Common myeloid progenitor, CD34-positive (primary cell): ENCODE measurements at regions not wholly inside any gene's neighbourhood (a gene's known extent, or its start where the extent isn't known, plus 50 kb on each side); places are given as distances from the start of the nearest gene placed in this dataset.

ENCODE experiments used
- CTCF ChIA-PET: fragments of 350-600 bp; sonication (Branson Sonifier 250); formaldehyde crosslinking; loops from one replicate; lab custom pipeline; 2021; ENCODE audit warnings: antibody characterized with exemption; lab: Charles Lee
- POLR2A ChIA-PET: fragments of 350-600 bp; sonication (Branson Sonifier 250); formaldehyde crosslinking; loops from one replicate; lab custom pipeline; 2021; ENCODE audit warnings: antibody characterized with exemption; lab: Charles Lee
- DNase-seq, 3 donors: peaks; one replicate each; pipeline versions ENCODE4 v3.0.0 to v3.0.0-alpha.2; 2013
- H3K27ac ChIP-seq, 2 experiments: 1 replicate in 1 of 2; 2 replicates in 1 of 2; pipeline ENCODE4 v1.7.0; 2013; ENCODE audit warnings: inconsistent platforms in 2 of 2, low read length in 2 of 2, mild to moderate bottlenecking in 2 of 2, low read depth in 1 of 2, moderate library complexity in 1 of 2; ENCODE audit not compliant: severe bottlenecking in 2 of 2, insufficient read depth in 1 of 2, poor library complexity in 1 of 2
- H3K27me3 ChIP-seq, 5 experiments: replicated peaks in 2 of 5; 1 replicate in 3 of 5; 2 replicates in 2 of 5; pipeline versions ENCODE4 v1.6.1 to v1.7.0; 2013; ENCODE audit warnings: low read length in 4 of 5, mild to moderate bottlenecking in 2 of 5, moderate library complexity in 2 of 5, inconsistent platforms in 1 of 5; ENCODE audit not compliant: insufficient read depth in 5 of 5, control insufficient read depth in 4 of 5
- H3K36me3 ChIP-seq, 4 experiments: 1 replicate in 2 of 4; 2 replicates in 2 of 4; pipeline versions ENCODE4 v1.6.1 to v1.7.0; 2013; ENCODE audit warnings: low read length in 3 of 4, control low read depth in 1 of 4, mild to moderate bottlenecking in 1 of 4; ENCODE audit not compliant: control insufficient read depth in 4 of 4, insufficient read depth in 4 of 4
- H3K4me1 ChIP-seq, 4 experiments: 1 replicate in 3 of 4; 2 replicates in 1 of 4; pipeline versions ENCODE4 v1.6.1 to v1.7.1; 2013; ENCODE audit warnings: low read length in 3 of 4, mild to moderate bottlenecking in 3 of 4, control low read depth in 1 of 4, inconsistent platforms in 1 of 4, moderate library complexity in 1 of 4; ENCODE audit not compliant: control insufficient read depth in 4 of 4, insufficient read depth in 4 of 4; ENCODE audit errors: control extremely low read depth in 1 of 4
- H3K4me3 ChIP-seq, 7 experiments: 1 replicate in 4 of 7; 2 replicates in 3 of 7; pipeline versions ENCODE4 v1.5.1 to v1.7.0; 2013; ENCODE audit warnings: mild to moderate bottlenecking in 7 of 7, low read length in 6 of 7, moderate library complexity in 6 of 7, inconsistent platforms in 2 of 7, low read depth in 2 of 7, control low read depth in 1 of 7; ENCODE audit not compliant: insufficient read depth in 4 of 7, control insufficient read depth in 1 of 7; ENCODE audit errors: extremely low read depth in 1 of 7
- H3K9me3 ChIP-seq, 5 experiments: 1 replicate in 4 of 5; 2 replicates in 1 of 5; pipeline versions ENCODE4 v1.6.1 to v1.7.1; 2013; ENCODE audit warnings: low read length in 4 of 5, mild to moderate bottlenecking in 2 of 5, inconsistent platforms in 1 of 5, low read depth in 1 of 5, moderate library complexity in 1 of 5; ENCODE audit not compliant: control insufficient read depth in 4 of 5, insufficient read depth in 2 of 5; ENCODE audit errors: control extremely low read depth in 1 of 5
- WGBS: methylation state at CpG from one replicate; pipeline ENCODE4 v1.1.5; 2013; ENCODE audit not compliant: insufficient coverage; 5-methylcytosine and 5-hydroxymethylcytosine counted together

DNA sequence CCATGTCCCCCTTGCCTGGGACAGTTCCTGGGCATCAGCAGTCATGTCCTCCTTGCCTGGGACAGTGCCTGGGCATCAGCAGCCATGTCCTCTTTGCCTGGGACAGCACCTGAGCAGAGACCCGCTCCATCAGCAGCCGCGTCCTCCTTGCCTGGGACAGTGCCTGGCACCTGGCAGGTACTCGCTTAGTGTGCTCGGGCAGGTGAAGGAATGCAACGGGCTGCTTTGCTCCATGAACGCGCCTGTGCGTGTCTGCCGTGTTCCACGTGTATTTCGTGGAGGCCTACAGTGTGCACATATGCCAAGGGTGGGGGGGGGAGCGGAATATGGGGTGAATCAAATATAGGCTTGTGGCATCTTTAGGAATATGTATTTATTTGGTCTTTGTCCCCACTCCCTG lies 1490.7 kb downstream of the TBC1D22A start:
- no peak overlapping the region for H3K4me3 ChIP-seq
- no peak for DNase-seq
- peaks cover 0 to 71% (median 13%) of the 10 kb centered on the region in 5 experiments for H3K27me3 ChIP-seq
- WGBS: 97% methylated on average over 9 of the region's 13 CpGs
- ChIA-PET CTCF (no interaction called here), POLR2A (no interaction called here)
- H3K36me3 ChIP-seq: no peaks in the 10 kb centered on the region
- no peaks in the 10 kb centered on the region for H3K9me3 ChIP-seq
- peaks cover 0 to 2% (median 0%) of the 10 kb centered on the region in 4 experiments for H3K4me1 ChIP-seq
- no peak overlapping the region for H3K27ac ChIP-seq

DNA sequence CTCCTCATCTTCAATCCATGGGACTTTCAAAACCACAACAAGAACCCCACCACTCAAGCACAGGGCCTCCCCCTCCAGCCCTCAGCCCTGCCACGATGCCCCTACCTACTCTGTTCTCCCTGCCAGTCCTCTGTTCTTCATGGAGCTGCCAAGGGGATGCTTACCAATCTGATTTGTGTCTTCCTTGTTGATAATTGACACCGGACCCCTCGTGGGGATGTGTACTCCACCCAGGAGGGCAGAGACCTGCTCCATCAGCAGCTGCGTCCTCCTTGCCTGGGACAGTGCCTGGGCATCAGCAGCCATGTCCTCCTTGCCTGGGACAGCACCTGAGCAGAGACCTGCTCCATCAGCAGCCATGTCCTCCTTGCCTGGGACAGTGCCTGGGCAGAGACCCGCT lies 1489.2 kb downstream of the TBC1D22A start:
- no peaks in the 10 kb centered on the region for H3K36me3 ChIP-seq
- 89% methylated on average over 4 of the region's 5 CpGs for WGBS

DNA sequence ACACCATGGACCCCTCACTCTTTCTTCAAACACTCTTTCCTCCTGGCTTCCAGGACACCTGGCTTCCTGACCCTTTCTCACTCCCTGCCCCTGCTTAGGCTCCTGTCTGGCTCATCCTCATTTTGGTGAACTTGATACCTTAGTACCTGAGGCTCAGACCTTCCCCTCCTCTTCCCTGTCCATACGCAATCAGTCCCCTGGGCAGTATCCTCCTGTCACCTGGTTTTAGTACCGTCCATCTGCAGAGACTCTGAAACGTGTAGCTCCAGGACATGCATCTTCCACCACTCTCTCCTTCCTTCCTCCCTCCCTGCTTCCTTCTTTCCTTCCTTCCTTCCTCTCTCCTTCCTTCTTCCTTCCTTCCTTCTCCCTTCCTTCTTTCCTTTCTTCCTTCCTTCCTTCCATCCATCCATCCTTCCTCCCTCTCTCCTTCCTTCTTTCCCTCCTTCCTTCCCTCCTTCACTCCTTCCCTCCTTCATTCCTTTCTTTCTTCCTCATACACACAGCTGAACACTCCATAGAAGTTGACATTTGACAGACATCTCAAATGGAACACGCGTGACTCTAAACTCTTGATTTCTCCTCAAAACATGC lies 1488.6 kb downstream of the TBC1D22A start:
- ChIA-PET POLR2A (no interaction called here), CTCF (no interaction called here)
- Histone ChIP-seq H3K4me3 (no peak overlapping the region), H3K36me3 (no peaks in the 10 kb centered on the region), H3K4me1 (no peaks in the 10 kb centered on the region), H3K27me3 (peaks cover 0 to 66% (median 10%) of the 10 kb centered on the region in 5 experiments), H3K9me3 (no peaks in the 10 kb centered on the region), H3K27ac (no peak overlapping the region)
- 72% methylated on average over 5 of the region's 5 CpGs for WGBS
- DNase-seq: no peak

More for the DNA sequence above, 1489.2 kb downstream of the TBC1D22A start:
- Histone ChIP-seq H3K27ac (no peak overlapping the region), H3K9me3 (no peaks in the 10 kb centered on the region), H3K4me1 (no peaks in the 10 kb centered on the region), H3K27me3 (peaks cover 0 to 70% (median 10%) of the 10 kb centered on the region in 5 experiments), H3K4me3 (no peak overlapping the region)
- POLR2A ChIA-PET: no interaction called here
- DNase-seq: no peak
- CTCF ChIA-PET: no interaction called here

DNA sequence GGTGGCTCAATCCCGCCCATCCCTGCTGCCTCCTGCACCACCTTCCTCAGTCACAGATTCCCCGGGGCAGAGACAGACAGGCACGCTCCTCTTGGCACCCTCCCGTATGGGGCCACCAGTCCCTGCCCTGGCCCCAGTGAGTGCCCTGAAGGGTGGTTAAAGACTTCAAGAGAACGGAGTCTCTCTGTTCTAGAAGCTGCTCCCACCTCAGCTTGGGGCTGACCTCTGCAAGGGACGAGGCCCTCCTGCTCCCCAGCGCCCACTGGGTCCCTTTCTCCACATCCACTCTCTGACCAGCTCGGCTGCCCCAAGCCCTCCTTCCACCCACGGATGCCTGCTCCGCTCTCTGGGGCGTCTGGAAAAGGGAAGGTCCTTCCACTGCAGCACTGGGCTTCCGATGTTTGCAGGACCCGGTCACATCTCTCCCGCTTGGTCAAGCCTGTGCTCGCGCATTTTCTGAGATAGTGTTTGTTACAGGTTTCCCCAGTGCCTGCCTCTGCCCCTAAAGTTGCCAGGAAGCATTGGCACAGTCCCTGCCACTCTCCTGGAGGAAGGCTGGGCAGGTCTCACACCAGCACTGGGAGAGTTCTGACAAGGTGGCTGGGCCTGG lies 1487.9 kb downstream of the TBC1D22A start:
- CTCF ChIA-PET: no interaction called here
- WGBS: 87% methylated on average over 15 of the region's 16 CpGs
- DNase-seq: no peak

DNA sequence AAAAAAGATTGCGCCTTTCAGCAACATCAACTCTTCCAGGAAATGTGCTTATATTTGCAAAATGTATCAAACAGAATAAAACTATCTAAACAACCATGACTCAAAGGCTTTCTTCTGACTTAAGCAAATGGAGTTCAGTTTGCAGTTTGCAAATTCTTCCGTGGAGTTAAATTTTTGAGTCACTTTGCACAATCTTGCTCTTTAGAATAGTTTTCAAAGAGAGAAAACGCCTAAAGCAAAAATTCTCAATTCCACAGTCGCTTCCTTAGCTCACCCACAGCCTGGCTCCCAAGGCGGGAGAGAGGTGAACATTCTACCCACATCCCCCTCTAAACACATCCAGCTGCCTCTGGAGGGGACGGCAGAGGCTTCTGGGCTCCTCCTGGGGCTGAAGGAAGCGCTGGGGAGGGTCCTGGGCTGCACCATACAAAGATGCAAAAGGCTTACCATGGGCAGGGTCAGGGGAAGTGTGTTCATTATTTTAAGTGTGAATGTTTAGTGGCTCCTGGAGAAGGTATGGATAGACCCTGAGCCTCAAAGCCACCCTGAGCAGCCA lies 1487.3 kb downstream of the TBC1D22A start:
- WGBS: 76% methylated on average over 4 of the region's 7 CpGs
- no peaks in the 10 kb centered on the region for H3K9me3 ChIP-seq
- peaks cover 0 to 7% (median 3%) of the 10 kb centered on the region in 4 experiments for H3K4me1 ChIP-seq
- H3K27ac ChIP-seq: no peak overlapping the region
- H3K4me3 ChIP-seq: no peak overlapping the region
- ChIA-PET CTCF (no interaction called here), POLR2A (no interaction called here)
- peaks cover 0 to 65% (median 5%) of the 10 kb centered on the region in 5 experiments for H3K27me3 ChIP-seq
- DNase-seq: no peak
- H3K36me3 ChIP-seq: no peaks in the 10 kb centered on the region

More for the DNA sequence above, 1487.9 kb downstream of the TBC1D22A start:
- Histone ChIP-seq H3K27me3 (peaks cover 0 to 66% (median 10%) of the 10 kb centered on the region in 5 experiments), H3K4me3 (no peak overlapping the region), H3K36me3 (no peaks in the 10 kb centered on the region), H3K4me1 (peaks cover 0 to under 1% (median under 1%) of the 10 kb centered on the region in 4 experiments), H3K9me3 (no peaks in the 10 kb centered on the region), H3K27ac (no peak overlapping the region)
- POLR2A ChIA-PET: no interaction called here

DNA sequence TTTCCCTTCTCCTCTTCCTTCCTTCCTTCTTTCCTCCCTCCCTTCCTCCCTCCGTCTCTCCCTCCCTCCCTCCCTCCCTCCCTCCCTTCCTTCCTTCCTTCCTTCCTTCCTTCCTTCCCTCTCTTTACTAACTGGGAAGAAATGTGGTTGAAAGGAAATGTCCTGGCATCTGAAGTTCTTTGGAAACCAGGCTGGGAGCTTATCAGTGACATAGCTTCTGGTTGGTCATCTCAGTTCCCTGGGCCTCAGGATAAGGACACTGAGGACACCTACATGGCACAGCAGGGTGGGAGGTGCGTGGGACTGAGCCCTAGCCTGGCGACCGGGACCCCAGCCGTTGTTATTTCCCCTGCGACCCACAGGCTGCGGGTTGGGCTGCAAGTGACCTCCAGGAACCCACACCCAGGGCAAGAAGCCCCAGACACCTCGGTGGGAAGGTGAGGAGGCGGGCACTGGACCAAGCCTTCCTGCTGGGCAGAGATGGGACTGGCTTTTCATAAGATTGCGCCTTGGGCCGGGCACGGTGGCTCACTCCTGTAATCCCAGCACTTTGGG lies 1486.5 kb downstream of the TBC1D22A start:
- ChIA-PET POLR2A (no interaction called here), CTCF (no interaction called here)
- H3K9me3 ChIP-seq: no peaks in the 10 kb centered on the region
- peaks cover 0 to 62% (median 5%) of the 10 kb centered on the region in 5 experiments for H3K27me3 ChIP-seq
- H3K4me3 ChIP-seq: no peak overlapping the region
- WGBS: 86% methylated on average over 6 of the region's 12 CpGs
- DNase-seq: no peak
- no peak overlapping the region for H3K27ac ChIP-seq
- no peaks in the 10 kb centered on the region for H3K36me3 ChIP-seq
- peaks cover 0 to 8% (median 3%) of the 10 kb centered on the region in 4 experiments for H3K4me1 ChIP-seq

DNA sequence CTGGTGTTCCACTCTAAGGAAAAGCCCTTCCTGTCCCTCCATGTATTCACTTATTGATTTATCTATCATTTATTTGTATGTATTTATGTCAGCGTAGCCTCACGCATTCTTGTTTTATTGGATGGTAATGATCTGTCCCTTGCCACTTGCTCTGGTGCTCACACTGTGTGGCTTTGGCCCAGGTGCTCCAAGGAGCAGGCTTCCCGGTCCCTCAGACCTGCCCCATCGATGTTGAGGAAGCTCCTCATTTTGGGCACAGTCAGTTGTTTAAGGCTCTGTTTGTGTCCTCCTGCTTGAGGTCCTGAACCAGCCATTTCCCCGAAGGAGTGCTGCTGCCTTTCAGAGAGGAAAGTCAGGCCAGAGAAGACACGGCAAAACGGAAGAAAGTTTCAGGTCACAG lies 1485.4 kb downstream of the TBC1D22A start:
- ChIA-PET CTCF (no interaction called here), POLR2A (no interaction called here)
- no peak for DNase-seq
- no peak overlapping the region for H3K4me3 ChIP-seq
- no peaks in the 10 kb centered on the region for H3K36me3 ChIP-seq
- no peak overlapping the region for H3K27ac ChIP-seq
- 96% methylated on average over 5 of the region's 7 CpGs for WGBS
- peaks cover 0 to 55% (median 3%) of the 10 kb centered on the region in 5 experiments for H3K27me3 ChIP-seq
- no peaks in the 10 kb centered on the region for H3K9me3 ChIP-seq
- H3K4me1 ChIP-seq: peaks cover 0 to 8% (median 3%) of the 10 kb centered on the region in 4 experiments
